Activated CD4-positive, alpha-beta T cell treated with anti-CD3 and anti-CD28 coated beads, Interleukin-10, Interleukin-2, amounts not matched to agents 100 ng/mL and 50 ng/mL, durations not matched to agents 16 hours and 8 hours (primary cell): ENCODE measurements at regions not wholly inside any gene's neighbourhood (a gene's known extent, or its start where the extent isn't known, plus 50 kb on each side); places are given as distances from the start of the nearest gene placed in this dataset.
"Not testable (repeated sequence)": the region's sequence is repeated elsewhere in the genome, so short reads cannot be mapped to it uniquely, and the experiment has no call there.

Source experiments
- DNase-seq: peaks from one replicate; pipeline ENCODE4 v3.0.0-alpha.2; 2020

DNA sequence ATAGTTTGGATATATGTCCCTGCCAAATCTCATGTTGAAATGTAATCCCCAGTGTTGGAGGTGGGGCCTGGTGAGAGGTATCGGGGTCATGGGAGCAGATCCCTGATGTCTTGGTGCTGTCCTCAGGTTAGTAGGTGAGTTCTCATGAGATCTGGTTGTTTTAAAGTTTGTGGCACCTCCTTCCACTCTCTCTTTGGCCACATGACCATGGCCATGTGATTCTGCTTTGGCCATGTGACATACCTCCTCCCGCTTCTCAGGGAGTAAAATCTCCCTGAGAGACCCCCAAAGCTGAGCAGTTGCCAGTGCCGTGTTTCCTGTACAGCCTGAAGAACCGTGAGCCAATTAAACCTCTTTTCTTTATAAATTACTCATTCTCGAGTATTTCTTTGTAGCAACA, 178.0 kb downstream of the GOLGA6L6 start:
- not testable (repeated sequence) for DNase-seq

DNA sequence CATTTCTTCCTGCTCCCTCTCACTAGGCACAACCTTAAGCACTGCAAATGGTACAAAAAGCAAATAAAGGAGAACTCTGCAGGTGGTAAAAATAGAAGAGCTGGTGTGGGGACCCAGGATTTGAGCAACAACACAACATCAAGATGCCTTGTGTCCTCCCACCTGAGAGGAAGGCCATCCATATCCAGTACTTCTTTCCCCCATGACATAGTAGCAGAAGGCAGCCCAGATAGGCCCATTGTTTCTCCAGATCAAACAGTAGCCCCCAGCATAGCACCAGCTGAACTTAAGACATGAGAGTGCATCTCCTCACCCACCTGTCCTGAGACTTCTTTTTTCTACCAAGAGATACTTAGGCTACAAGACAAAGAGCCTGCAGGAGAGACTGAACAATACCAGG, 180.5 kb downstream of the GOLGA6L6 start:
- DNase-seq, result no peak

DNA sequence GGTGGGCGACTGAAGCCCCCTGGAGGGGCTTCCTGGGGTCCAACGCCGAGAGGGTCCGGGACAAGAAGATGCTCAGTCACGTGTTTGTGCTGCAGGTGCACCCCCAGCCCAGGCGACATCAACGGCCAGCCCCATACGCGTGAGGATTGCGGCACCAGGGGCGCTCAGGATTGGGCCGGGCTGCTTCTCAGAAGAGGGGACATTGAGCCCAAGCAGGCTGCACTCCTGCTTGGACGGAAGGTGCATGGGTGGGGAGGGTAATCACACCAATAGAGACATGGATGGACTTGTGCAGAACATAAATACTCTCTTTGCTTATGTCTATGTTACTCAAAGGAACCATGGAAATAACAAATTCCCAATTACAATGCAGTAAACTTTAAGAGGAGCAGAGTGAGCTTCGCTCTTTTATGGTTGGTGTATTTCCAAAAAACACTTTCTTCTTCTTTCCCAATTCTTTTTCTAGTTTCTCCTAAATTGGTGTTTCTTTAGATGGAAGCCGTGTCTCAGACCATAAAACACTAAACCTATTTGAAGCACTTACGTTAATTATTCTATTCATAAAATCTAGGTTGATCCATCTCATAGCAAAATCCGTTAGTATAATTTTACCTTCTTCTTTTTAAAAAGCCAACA, 182.7 kb downstream of the GOLGA6L6 start:
- DNase-seq, result no peak

DNA sequence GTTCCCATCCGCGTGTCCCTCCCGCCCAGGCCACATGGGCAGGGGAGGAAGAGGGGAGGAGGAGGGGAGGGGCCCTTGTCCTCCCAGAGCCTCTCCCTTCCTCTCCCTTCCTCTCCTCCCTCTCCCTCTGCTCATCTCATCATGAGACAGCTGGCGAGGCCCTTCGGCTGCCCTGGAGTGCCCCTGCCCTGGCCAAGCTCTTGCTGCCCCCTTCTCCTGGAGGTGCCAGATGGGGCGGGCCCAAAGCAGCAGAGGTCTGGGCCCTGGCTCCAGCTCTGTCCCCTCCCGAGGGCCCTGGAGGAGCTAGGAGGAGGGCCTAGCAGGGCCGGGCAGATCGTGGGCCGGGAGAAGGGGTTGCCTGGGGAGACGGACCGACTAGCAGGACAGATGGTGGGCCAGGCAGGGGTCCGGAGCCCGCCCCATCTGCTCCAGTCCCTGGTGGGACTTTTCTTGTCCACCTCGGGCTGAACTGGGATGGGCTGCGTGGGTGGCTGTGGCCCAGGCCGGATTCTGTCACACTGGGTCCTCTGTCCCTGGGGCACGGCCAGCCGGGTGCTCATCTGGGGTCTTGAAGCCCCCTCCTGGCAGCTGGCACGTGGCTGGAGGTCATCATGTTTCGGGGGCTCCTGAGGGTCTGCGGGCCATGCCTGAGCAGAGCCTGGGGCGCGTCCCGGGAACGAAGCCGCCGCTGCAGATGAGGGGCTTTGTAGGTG, 183.4 kb downstream of the GOLGA6L6 start:
- no peak for DNase-seq

DNA sequence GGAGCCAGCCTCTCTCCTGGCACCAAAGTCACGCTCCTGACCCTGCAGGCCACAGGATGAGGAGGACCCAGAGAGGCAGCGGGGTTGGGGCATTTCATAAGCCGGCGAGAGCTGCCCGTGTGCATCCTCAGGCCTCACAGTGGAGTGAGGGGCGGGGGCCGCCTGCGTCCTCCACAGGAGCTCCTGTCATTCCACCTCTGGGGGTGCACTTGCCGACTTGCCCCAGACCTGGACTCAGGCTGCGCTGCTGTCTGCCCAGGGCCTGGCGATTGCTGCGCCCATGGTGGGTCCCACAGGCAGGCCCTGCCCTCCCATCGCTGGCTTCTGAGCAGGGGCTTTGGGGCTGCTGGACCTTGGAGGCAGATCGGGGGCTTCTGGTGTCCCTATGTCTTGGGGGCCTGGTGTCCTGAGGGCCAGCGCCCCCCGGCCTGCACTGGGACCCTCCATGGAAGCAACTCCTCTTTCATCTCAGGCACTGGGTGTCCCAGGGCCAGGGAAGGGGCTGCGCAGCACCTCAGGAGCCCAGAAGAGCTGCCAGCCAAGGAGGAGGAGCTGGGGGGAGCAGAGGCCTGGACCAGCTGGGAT, 184.0 kb downstream of the GOLGA6L6 start:
- DNase-seq, result no peak

DNA sequence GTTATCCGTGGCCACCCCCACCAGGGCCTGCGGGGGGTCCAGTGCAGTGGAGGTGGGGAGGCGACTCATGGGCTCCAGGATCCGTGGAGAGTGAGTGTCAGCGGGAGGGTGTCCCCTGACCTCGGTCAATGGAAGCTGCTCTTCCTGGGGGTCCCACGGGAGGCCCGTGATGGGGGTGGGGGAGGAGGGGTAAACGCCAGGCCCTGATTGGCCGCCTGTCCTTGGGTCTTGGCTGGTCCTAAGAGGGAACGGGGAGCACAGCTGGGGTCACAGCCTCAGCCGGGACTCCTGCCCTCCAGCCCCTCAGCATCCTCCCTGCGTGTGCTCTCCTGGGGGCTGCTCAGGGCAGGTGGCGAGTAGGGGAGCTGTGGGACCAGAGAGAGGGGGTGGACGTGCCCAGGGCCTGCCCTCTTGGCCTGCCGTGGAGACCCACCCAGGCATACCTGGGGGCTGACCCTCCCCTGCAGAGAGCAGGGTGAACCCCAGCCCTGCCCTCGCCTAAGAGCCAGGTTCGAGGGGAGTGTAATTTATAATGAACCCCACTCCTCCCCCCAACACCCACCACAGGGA, 184.6 kb downstream of the GOLGA6L6 start:
- DNase-seq, result no peak

DNA sequence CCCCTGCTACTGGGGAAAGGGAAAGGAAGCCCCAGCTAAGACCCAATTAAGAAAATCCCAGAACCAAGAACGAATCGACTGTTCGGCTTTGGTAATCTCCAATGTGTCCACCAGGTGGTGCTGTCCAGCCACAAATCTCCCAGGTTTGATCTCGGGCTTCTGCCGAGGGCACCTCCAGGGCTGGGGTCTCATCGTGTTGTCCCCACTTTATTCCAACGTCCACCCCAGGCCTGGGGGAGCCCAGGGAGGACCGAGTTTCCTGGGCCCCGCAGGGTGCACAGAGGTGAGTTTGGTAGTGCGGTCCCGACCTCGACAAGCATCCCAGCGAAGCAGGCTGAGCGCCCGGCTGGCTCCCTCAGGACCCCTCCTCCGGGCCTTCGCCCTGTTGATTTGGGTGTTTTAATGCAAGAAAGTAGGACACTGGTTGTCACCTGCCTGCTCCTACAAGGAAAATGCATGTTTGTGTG, 185.1 kb downstream of the GOLGA6L6 start:
- peak; percentile 79 for DNase-seq

DNA sequence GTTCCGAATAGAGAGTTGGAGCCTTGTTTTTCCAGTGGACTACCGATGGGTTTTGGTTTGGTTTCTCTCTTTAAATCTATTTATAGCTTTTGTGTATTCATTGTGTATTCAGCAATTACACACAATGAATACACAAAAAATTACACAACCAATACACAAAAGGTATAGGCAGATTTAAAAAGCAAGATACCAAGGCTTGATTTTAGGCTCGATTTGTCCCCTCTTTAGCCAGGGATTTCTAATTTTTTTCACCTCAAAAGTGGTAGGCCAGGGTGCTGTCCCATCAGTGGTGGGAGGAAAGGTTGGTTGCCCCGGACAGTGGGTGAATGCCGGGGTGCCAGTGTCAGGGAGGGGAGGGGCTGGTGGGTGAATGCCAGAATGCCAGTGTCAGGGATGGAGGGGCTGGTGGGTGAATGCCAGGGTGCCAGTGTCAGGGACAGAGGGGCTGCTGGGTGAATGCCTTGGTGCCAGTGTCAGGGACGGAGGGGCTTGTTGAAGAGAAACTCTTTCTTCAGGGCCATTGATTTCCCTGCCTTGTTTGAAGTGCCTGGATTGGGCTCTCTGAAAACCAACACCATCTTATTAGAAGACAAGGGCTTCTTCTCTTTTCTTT, 186.2 kb downstream of the GOLGA6L6 start:
- no peak for DNase-seq

DNA sequence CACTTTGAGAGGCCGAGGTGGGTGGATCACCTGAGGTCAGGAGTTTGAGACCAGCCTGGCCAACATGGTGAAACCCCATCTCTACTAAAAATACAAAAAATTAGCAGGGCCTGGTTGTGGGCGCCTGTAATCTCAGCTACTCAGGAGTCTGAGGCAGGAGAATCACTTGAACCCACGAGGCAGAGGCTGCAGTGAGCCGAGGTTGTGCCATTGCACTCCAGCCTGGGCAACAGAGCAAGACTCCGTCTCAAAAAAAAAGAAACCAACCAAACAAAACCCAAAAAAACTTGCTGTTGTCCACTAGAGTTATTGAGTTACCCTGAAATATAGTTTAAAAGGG, 186.7 kb downstream of the GOLGA6L6 start:
- not testable (repeated sequence) for DNase-seq

DNA sequence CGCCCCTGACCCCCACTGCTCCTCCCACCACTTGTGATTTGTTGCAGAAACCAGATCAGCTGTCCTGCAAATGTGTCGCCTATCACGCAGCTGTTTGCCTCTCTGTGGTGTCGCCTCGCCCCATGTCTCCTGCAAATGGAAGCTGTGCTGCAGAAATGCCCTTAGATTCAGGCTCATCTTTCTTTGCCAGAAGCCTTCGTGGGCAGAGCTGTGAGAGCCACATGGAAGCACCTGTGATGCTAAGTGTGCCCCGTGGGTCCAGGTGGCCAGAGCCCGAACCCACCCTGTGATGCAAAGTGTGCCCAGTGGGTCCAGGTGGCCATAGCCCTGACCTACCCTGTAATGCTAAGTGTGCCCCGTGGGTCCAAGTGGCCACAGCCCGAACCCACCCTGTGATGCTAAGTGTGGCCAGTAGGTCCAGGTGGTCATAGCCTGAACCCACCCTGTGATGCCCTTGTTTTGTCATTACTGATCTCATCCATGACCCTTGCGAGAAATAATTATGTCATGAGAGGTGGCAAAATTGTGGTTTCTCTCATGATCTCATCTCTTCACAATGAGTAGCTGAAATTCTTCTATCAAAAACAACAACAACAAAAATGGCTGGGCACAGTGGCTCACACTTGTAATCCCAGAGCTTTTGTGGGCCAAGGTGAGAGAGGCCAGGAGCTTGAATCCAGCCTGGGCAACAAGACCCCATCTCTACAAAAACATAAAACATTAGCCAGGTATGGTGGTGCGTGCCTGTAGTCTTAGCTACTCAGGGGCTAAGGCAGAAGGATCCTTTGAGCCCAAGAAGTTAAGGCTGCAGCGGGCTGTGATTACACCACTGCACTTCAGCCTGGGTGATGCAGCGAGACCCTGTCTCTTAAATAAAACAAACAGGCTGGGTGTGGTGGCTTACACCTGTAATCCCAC, 187.4 kb downstream of the GOLGA6L6 start:
- no peak for DNase-seq

DNA sequence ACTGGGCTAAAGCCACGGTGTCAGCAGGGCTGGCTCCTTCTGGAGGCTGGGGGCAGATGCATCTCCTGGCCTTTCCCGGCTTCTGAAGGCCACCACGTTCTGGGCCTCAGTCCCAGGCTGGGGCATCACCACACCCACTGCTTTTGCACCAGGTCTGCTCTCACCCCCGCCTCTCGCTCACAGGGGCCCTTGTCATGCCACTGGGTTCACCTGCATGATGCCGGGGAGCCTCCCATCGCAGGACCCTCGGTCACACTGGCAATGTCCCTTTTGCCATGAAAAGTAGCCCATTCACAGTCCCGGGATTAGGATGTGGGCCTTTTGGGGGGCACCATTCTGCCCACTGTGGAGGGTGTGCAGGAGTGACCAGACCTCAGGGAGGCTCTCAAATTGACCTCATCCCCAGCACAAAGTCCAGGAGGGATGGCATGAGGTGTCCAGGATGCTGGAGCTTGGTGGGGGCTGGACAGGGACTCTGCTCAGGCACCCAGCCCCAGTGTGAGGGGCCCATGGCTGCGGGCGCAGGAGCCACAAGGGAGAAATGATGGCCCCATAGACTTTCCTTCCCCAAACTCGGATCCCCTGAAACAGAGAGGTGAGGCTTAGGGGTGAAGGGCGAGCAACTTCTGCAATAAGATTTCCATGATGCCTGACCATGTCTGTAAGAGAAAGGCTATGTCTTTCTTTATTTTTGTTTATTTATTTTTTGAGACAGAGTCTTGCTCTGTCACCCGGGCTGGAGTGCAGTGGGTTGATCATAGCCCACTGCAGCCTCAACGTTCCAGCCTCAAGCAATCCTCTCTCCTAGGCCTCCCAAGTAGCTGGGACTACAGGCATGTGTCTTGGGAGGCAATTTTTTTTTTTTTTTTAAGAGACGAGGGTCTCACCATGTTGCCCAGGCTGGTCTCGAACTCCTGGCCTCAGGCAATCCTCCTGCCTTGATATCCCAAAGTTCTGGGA, 189.1 kb downstream of the GOLGA6L6 start:
- no peak for DNase-seq

DNA sequence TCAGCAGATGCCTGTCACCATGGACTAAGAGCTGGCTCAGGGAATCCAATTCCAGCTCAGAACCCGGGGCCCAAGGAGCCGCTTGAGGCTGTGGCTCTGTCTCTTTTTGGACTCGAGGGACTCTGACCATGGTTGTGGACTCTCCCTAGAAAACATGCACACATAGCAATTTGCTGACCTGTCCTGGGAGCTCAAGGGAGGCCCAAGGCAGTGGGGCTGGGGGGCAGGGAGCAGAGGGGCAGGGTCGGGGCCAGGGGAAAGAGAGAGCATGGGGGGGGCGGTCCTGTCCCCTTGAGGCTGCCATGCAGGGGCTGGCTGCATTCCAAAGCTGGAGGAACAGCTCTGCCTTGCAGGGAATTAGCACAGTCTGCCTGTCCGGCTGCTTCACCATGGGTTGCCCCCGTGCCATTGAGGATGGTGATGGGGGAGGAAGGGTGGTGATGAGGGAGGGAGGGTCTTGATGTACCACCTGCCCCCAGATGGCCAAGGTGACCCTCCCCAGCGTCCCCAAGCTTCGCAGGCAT, 190.1 kb downstream of the GOLGA6L6 start:
- DNase-seq, result no peak

DNA sequence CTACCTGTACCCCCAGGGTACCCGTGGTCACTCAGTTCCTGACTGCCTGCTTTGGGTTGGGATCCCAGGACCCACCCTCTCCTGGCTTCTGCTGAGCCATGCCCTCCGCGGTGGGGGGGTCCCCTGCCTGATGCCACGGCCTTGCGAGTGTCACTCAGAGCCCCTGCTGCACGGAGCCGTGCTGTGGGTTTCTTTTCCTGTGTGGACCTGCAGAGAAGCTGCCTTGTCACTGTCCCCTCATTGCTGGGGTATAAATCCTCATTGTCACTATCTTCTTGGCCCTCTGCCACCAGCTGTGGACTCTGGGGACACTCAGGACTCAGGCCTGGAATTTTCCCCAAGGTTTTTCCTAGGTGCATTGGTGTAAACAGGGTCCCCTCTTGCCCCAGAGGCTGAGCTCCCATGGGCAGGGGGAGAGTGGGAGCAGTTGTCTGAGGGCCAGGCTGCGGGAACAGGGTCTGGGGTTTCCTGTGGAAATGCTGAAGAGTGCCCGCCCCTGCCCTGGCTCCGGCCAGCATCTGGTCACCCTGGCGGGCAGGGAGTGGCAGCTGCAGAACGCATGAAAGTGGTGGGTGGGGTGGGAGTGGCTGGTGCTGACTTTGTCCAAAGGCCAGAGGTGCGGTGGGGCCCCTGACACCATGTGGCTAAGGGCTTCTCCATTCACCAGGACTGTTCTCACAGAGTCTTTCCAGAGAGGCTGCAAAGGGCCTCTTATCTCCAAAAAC, 191.7 kb downstream of the GOLGA6L6 start:
- DNase-seq, result no peak

DNA sequence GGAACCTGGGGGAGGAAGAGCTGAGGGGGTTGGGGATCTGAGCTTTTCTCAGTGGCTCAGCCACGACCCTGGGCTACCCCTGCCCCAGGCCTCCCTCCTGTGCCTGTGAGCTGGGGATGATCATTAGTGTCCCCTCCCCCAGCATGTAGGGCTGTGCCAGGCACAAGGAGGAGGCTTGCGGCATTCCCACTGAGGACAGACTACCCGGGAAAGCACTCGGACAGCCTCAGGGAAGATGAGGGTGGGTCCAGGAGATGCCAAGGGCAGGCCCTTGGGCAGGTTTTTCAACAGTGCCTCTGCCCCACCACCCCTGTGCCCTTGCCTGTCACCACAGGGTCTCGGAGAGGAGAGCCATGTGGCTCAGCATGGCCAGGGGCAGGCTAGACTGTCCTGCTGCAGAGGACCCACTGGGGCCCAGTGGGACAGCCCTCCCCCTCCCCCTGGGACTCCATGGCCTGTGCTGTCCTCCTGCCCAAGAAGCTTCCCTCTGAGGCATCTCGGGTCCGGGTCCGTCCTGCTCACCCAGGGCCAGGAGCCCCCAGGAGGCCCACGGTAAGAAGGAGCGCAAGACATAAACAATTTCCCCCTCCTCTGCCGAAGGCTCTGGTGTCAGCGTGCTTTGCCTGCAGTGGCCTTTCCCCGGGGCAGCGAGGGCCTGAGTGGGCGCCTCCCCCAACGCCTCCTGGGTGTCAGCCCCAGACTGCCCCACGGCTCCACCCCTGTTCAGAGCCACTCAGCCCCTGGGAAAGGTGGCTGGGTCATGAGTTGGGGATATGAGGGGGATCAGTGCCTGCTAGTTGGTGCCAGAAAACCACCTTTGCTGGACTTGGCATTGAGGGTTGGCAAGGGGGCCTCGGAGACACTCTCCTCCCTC, 192.5 kb downstream of the GOLGA6L6 start:
- no peak for DNase-seq

DNA sequence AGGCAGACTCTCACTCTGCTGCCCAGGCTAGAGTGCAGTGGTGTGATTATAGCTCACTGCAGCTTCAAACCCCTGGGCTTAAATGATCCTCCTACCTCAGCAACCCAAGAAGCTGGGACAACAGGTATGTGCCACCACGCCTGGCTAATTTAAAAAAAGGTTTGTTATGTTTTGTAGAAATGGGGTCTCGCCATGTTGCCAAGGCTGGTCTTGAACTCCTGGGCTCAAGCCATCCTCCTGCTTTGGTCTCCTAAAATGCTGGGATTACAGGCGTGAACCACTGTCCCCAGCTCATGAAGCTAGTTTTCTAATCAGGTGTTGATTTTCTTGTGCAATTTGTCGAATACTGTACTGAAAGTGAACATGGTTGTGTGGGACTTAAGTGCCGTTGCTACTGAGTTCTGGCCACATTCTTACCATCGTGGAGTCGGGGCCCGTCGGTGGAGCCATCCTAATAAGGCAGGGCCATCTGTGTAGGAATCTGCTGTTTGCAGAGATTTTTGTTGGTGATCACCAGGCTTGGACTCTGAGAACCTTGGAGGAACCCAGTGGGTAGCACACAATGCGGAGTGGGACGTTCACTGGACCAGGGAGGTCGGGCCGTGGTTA, 193.2 kb downstream of the GOLGA6L6 start:
- no peak for DNase-seq

DNA sequence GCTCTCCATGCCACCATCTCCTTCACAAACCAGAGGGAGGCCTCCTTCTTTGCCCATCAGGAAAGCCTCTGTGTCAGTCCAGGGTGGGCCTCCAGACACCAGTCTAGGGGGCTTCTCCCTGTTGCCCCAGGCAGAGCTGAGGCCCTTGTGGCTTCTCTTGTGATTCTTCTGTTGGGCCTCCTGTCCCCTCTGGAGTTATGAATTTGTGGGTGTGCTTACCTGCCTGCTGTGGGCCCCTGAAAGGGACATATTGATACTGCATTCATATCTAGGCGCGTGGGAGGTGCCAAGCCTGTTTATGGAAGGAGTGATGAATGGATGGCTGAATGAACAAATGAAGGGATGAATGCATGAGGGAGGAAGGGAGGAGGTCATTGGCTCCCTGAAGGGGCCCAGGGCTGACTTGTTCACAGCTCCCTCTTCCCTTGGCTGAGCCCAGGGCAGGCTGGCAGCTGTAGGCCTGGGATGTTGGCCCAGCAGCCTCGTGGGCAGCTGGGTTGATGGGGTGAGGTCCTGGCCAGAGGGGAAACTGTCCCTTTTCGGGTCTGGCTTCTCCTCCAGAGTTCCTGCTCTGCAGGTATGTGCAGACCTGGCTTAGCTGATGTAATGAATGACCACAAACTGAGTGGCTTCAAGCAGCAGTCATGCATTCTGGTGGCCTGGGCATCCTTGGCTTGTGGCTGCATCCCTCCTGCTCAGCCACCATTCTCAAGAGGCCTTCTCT, 195.4 kb downstream of the GOLGA6L6 start:
- DNase-seq, result no peak

DNA sequence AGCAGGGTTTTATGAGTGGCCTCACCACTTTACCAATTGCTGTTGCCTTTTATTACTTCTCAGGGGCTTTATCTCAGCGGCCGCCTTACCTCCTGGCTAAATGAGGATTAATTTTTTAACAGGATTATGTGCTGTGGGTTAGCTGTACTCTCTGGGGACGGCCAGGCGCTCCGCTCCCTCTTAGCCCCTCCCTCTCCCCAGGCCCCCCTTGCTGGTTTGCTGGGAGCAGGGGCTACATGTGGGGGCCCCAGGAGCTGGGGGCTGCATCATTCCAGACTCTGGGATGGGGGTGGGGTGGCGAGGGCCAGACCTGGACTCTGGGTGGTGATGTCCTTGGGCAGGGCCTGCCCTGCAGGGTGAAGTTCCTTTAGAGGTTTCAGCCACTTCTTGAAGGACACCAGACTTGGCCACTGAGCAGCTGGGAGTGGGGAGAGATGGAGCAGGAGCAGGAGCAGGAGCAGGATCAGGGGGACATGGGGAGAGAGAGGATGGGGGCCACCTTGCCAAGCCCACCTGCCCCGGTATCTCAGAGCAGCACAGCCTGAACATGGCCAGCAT, 196.1 kb downstream of the GOLGA6L6 start:
- no peak for DNase-seq
